ENCODE measurements at regions not wholly inside any gene's neighbourhood (a gene's known extent, or its start where the extent isn't known, plus 50 kb on each side); places are given as distances from the start of the nearest gene placed in this dataset.
"Not testable (repeated sequence)": the region's sequence is repeated elsewhere in the genome, so short reads cannot be mapped to it uniquely, and the experiment has no call there.

- no peak for TF ChIP-seq CTCF (IDR thresholded peaks at IDR 0.05; ENCODE audit: insufficient read depth, low read length, poor library complexity, severe bottlenecking)
- DNase-seq (ENCODE audit: extremely low read depth, insufficient read length), result no peak
- no peak overlapping the region for H3K4me3 ChIP-seq (replicated peaks; ENCODE audit: low read depth, low read length)
- no peaks in the 10 kb centered on the region for H3K27me3 ChIP-seq (replicated peaks; ENCODE audit: control insufficient read depth, insufficient read depth, low read length)
- H3K36me3 ChIP-seq (ENCODE audit: control insufficient read depth, insufficient read depth, low read length), result no peaks in the 10 kb centered on the region
Measured at GRCh38 chr12:76176940-76177339, 92.5 kb upstream of the NAP1L1 start.

- not testable (repeated sequence) for H3K4me3 ChIP-seq (replicated peaks; ENCODE audit: low read depth, low read length); H3K27me3 ChIP-seq (replicated peaks; ENCODE audit: control insufficient read depth, insufficient read depth, low read length); DNase-seq (ENCODE audit: extremely low read depth, insufficient read length); H3K36me3 ChIP-seq (ENCODE audit: control insufficient read depth, insufficient read depth, low read length)
Measured at GRCh38 chr12:76175946-76176345, 91.5 kb upstream of the NAP1L1 start.

- TF ChIP-seq CTCF (IDR thresholded peaks at IDR 0.05; ENCODE audit: insufficient read depth, low read length, poor library complexity, severe bottlenecking), result no peak
- Histone ChIP-seq H3K4me3 (replicated peaks; ENCODE audit: low read depth, low read length) (no peak overlapping the region), H3K27me3 (replicated peaks; ENCODE audit: control insufficient read depth, insufficient read depth, low read length) (no peaks in the 10 kb centered on the region), H3K36me3 (ENCODE audit: control insufficient read depth, insufficient read depth, low read length) (no peaks in the 10 kb centered on the region)
- no peak for DNase-seq (ENCODE audit: extremely low read depth, insufficient read length)
Measured at GRCh38 chr12:76173756-76174155, 89.3 kb upstream of the NAP1L1 start.

GRCh38 chr12:76158518-76159321, 74.2 kb upstream of the NAP1L1 start:
- Histone ChIP-seq H3K4me3 (replicated peaks; ENCODE audit: low read depth, low read length) (peak overlapping the region; percentile 34), H3K36me3 (ENCODE audit: control insufficient read depth, insufficient read depth, low read length) (no peaks in the 10 kb centered on the region), H3K27me3 (replicated peaks; ENCODE audit: control insufficient read depth, insufficient read depth, low read length) (no peaks in the 10 kb centered on the region)
- DNase-seq (ENCODE audit: extremely low read depth, insufficient read length), result peak; percentile 71
- peak; percentile 70 for TF ChIP-seq CTCF (IDR thresholded peaks at IDR 0.05; ENCODE audit: insufficient read depth, low read length, poor library complexity, severe bottlenecking)

- Histone ChIP-seq H3K36me3 (ENCODE audit: control insufficient read depth, insufficient read depth, low read length) (no peaks in the 10 kb centered on the region), H3K27me3 (replicated peaks; ENCODE audit: control insufficient read depth, insufficient read depth, low read length) (no peaks in the 10 kb centered on the region), H3K4me3 (replicated peaks; ENCODE audit: low read depth, low read length) (no peak overlapping the region)
- no peak for TF ChIP-seq CTCF (IDR thresholded peaks at IDR 0.05; ENCODE audit: insufficient read depth, low read length, poor library complexity, severe bottlenecking)
- no peak for DNase-seq (ENCODE audit: extremely low read depth, insufficient read length)
Measured at GRCh38 chr12:76156726-76157125, 72.2 kb upstream of the NAP1L1 start.

GRCh38 chr12:76156314-76156713, 71.8 kb upstream of the NAP1L1 start:
- no peaks in the 10 kb centered on the region for H3K27me3 ChIP-seq (replicated peaks; ENCODE audit: control insufficient read depth, insufficient read depth, low read length)
- DNase-seq (ENCODE audit: extremely low read depth, insufficient read length), result no peak
- TF ChIP-seq CTCF (IDR thresholded peaks at IDR 0.05; ENCODE audit: insufficient read depth, low read length, poor library complexity, severe bottlenecking), result no peak
- H3K36me3 ChIP-seq (ENCODE audit: control insufficient read depth, insufficient read depth, low read length), result no peaks in the 10 kb centered on the region
- H3K4me3 ChIP-seq (replicated peaks; ENCODE audit: low read depth, low read length), result no peak overlapping the region

Data from GM06990 (cell line).